HG02610 (cell line): ENCODE measurements at regions not wholly inside any gene's neighbourhood (a gene's known extent, or its start where the extent isn't known, plus 50 kb on each side); places are given as distances from the start of the nearest gene placed in this dataset.

ENCODE experiments used
- ATAC-seq: cut with Tn5 transposase; IDR thresholded peaks from one replicate; pipeline ENCODE4 v1.9.1; 2021; ENCODE audit warnings: mild to moderate bottlenecking, moderate library complexity; ENCODE audit not compliant: unreplicated experiment

DNA sequence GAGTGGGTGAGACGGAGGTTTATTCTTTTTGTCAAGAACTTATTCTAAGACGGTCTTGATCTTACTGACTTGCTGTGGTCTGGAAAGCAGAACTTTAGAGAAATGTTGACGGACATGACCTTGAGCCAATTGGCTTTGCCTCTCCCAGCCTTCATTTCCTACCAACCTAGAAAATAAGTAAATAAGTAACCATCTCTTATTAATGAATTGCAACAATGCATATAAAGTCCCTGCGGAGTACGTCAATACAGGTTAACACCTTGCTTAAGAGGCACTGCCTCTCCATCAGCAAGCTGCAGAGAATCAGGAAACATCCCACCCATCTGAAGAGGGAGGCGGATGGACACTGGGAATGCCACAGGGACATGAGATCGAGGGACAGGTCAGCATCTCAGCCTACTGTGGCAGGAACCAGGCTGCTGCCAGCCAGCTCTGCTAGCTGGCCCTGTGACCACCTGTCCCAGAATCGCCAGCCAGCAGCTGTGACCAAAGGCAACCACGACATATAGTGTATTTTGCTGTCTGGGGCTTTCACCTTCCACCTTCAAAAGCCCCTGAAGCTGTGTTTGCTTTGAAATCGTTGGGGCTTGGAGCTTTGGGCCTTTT is 208.3 kb downstream of the BCL11B start:
- ATAC-seq = no peak

DNA sequence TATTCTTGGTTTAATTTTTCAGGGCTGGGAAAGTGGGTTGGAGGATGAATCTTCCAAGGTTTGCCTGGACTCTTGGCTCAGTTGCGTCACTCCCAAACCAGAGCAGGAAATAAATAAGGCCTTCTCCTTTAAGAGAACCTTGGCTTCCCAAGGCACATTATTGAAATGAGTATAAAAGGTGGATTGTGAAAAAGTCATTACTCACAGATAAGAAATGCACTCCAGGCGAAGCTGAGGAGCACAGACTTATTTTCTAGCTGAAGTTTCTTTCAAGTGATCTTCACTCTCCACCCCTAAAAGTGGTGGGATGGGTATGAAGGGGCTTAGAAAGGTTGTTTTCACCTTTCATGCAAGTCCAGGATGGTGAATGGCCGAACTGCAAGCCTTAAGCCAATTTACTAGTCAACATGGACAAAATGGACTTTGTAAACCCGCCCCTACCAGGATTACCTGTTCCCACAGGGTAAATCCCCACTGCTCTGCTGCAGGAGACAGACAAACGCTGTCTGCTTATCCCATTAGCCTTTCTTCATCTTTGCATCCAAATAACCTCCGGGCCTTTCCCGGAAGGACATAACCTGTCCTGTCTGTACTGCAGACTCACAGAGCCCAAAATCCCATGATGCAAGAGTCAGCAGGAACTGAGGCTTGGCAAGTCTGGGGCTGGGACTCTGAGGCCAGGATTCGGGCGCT is 207.6 kb downstream of the BCL11B start:
- no peak for ATAC-seq

GRCh38 chr14:99065551-99065950 is 206.4 kb downstream of the BCL11B start:
- no peak for ATAC-seq

DNA sequence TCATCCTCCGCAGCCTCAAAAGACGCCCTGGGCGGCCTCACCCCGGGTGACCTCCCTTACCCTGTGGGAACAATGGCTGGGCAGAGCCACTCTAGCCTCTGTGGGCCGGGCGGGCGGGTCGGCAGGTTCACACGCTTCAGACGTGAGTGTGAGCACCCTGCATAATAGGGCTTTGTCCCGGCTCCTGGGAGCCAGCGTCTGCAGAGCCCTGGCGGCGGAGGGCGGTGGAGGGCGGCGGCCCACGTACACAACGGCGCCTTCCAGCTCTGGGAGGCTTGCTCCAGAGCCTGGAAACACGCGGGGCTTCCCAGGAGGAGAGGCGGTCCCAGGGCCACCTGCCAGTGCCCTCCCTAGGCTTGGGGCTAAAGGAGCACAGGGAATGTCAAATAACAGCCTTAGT is 205.6 kb downstream of the BCL11B start:
- ATAC-seq = no peak

DNA sequence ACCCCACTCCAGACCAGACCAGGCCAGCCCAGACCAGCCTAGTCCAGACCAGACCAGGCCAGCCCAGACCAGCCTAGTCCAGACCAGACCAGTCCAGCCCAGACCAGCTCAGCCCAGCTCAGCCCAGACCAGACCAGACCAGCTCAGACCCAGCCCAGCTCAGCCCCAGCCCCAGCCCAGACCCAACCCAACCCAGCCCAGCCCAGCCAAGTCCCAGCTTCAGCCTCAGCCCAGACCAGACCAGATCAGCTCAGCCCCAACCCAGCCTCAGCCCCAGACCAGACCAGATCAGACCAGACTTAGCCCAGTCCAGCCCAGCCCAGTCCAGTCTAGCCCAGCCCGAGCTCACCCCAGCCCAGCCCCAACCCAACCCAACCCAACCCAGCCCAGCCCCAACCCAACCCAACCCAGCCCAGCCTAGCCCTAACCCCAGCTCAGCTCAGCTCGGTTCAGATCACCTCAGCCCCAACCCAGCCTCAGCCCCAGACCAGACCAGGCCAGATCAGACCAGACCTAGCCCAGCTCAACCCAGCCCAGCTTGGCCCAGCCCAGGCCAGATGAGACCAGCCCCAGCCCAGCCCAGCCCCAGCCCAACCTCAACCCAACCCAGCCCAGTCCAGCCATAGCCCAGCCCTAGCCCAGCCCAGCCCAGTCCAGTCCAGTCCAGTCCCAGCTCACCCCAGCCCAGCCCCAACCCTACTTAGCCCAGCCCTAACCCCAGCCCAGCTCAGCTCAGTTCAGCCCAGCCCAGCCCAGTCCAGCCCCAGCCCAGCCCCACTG is 204.7 kb downstream of the BCL11B start:
- ATAC-seq = no peak

DNA sequence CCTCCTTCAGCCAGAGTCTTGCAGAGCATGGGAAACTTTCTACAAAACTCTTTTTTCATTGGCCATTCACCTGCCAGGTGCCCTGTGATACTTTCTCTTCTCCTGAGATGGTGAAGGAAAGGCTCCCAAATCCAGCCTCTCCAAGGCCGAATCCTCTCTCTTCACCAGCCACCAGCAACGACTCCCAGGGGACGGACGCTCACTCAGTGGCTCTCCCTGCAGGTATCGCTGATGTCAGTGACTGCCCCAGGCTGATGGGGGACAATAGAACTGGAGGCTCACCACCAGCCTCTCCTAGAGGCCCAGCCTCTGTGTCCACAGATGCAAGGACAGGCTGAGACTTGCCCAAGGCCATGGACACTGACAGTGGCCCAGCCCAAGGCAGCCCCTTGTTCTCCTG is 204.1 kb downstream of the BCL11B start:
- no peak for ATAC-seq

DNA sequence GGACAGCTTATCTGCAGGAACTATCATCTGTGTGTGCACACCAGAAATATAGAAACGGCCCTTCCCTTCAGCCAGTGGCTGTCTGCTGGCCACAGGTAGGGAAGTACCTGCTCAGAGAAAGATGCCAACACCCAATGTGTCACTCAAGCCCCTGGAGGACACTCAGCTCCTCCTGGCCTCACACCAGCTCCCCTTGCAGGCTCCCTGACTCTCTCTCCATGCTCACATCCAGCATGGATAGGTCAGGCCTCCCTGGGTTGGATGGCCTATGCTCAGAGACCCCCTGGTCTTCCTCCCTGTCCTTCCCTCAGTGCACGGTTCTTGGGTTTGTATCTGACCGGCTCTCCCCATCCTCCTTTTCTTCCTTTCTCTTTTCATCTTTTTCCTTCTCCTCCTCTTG is 202.1 kb downstream of the BCL11B start:
- ATAC-seq = no peak

DNA sequence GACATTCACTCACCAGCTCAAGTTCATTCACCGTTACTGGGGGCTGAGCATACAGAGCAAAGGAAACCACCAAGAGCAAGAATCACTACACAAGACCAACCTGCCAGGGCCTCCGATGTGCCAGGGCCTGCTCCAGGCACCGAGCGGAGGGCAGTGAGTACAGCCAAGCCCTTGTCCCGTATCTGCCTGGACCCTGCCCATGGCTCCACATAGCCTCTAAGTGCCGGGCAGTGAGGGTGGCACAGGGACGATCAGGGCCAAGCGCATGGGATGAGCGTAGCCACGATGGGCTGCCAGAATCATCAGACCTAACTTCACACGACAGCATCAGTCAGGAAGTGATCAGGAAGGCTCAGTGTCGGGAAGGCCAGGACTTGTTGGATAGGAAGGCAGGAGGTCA is 199.6 kb downstream of the BCL11B start:
- no peak for ATAC-seq

DNA sequence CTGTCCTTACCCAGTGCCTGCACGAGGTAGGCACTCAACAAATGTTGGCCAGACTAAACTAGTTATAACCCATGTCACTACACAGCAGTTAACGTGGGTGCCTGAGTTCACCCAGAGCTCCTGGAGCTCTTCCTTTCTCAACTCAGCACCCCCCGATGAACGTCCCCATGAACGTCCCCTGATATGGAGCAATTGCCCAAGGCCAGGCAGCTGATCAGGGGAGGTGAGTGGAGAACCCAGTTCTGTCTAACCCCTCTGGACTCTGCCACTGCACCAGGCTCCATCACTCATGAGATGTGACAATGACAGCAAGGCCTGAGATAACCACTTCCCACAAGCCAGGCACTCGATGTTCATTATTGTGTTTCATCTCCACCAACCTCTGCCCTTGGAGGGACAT is 199.0 kb downstream of the BCL11B start:
- ATAC-seq = no peak

GRCh38 chr14:99073431-99073830 is 198.6 kb downstream of the BCL11B start:
- ATAC-seq = no peak

DNA sequence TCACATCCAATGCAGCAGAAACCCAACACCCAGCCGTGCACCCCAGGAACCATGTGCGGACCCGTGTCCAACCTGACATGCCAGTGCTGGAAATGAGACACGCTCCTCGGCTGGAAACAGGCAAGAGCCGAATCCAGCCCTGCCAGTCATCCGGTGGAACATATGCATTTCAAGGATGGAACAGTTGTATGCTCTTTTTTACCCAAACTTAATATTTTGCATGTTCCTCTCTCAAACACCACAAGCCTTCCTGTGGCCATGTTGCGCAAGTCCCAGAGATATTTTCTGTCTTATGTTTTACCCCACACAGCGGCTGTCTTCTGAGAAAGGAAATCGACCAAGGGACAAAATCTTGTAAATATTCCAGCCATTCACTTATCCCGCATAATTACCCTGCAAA is 196.9 kb downstream of the BCL11B start:
- no peak for ATAC-seq

- no peak for ATAC-seq
Observed at GRCh38 chr14:99075771-99076375, 196.1 kb downstream of the BCL11B start.

- ATAC-seq = no peak
Observed at GRCh38 chr14:99077076-99077843, 194.7 kb downstream of the BCL11B start.

GRCh38 chr14:99077844-99078236 is 194.2 kb downstream of the BCL11B start:
- no peak for ATAC-seq

DNA sequence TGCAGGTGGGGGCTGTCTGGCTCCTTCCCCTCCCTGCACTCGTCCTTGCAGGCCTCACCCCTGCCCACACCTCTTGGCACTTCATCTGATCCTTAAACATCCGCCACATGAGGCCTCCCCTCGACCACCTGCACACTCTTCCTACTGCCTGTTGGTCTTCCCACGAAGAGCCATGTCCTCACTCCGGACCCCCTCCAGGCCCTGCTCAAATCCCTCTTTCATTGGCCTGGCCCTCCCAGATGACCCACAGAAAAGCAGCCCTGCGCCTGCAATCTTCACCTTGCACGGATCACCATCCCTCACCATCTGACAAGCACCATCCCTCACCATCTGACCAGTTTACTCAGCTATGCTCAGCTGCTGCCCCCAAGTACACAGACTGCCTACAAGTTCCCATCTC is 193.6 kb downstream of the BCL11B start:
- no peak for ATAC-seq

- ATAC-seq = no peak
Observed at GRCh38 chr14:99079061-99079727, 192.8 kb downstream of the BCL11B start.

DNA sequence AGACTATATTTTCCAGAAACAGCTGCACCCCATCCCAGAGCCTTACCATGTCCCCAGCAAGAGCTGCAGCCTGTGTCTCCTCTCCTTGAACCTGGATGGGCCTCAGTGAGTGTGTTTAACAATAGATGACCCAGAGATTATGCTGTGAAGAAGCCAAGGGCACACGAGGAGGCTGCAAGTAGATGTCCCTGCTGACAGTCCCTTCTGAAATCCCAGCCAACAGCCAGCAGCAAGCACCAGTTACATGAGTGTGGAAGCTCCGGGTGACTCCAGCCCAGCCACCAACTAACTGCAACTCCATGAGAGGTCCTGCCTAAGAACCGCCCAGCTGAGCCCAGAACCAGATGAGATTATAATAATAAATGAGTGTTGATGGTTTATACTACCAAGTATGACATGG is 191.7 kb downstream of the BCL11B start:
- no peak for ATAC-seq

GRCh38 chr14:99081156-99081765 is 190.7 kb downstream of the BCL11B start:
- ATAC-seq = no peak

GRCh38 chr14:99081880-99082279 is 190.1 kb downstream of the BCL11B start:
- no peak for ATAC-seq
